ENCODE measurements at regions not wholly inside any gene's neighbourhood (a gene's known extent, or its start where the extent isn't known, plus 50 kb on each side); places are given as distances from the start of the nearest gene placed in this dataset.

GRCh38 chr15:94130504-94130903 is 100.9 kb upstream of the MCTP2 start:
- TF ChIP-seq POLR2AphosphoS5 (IDR thresholded peaks at IDR 0.05; ENCODE audit: low read length): no peak
- TF ChIP-seq, protein P1, sequence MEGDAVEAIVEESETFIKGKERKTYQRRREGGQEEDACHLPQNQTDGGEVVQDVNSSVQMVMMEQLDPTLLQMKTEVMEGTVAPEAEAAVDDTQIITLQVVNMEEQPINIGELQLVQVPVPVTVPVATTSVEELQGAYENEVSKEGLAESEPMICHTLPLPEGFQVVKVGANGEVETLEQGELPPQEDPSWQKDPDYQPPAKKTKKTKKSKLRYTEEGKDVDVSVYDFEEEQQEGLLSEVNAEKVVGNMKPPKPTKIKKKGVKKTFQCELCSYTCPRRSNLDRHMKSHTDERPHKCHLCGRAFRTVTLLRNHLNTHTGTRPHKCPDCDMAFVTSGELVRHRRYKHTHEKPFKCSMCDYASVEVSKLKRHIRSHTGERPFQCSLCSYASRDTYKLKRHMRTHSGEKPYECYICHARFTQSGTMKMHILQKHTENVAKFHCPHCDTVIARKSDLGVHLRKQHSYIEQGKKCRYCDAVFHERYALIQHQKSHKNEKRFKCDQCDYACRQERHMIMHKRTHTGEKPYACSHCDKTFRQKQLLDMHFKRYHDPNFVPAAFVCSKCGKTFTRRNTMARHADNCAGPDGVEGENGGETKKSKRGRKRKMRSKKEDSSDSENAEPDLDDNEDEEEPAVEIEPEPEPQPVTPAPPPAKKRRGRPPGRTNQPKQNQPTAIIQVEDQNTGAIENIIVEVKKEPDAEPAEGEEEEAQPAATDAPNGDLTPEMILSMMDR (IDR thresholded peaks at IDR 0.05 in 2 of 3, conservative IDR thresholded peaks at IDR 0.05 in 1 of 3; ENCODE audit: control insufficient read depth in 2 of 3, extremely low read depth in 1 of 3, insufficient read depth in 1 of 3, low read depth in 3 of 3, low read length in 3 of 3): no peak

Measured in GM12878 (cell line).